ENCODE measurements at regions not wholly inside any gene's neighbourhood (a gene's known extent, or its start where the extent isn't known, plus 50 kb on each side); places are given as distances from the start of the nearest gene placed in this dataset.

DNA sequence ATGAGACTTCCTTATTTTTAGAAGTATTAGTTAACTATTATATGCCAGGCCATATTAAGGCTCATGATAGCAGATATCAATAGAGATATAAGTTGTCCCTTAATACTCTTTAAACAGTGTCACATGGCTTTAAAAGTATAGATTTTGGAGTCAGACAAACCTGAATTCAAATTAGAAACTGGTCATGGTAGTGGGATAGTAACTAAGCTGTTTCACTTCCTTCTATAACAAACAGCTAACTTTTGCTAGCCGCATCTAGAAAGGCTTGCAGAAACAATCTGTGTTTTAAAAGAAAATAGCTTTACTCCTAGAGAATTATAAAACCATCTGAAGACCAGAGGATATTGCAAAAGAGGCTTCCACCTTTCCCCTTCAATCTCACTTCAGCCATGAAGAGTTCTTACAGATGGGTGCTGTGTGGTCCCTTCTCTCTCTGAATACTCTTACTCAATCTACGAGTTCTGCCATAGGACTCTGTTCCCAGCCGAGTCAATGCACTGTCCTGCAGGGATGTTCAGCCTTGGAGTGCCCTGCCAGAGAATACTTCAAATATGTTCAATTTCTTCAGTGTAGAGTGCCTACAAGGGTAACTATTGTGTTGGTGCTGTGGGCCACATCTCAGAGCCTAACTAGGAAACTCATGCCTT is 810.2 kb downstream of the EFNA5 start:
- Histone ChIP-seq H4K20me1 (ENCODE audit: insufficient read depth, low read length) (no peaks in the 10 kb centered on the region), H2AFZ (ENCODE audit: low read depth, low read length) (peak overlapping the region; percentile 25), H3K4me2 (ENCODE audit: low read length) (peak overlapping the region; percentile 21; the same call in 1 of the 2 replicates), H3K27ac (ENCODE audit: low read length) (no peak overlapping the region), H3K9me3 (ENCODE audit: insufficient read depth, low read length) (no peaks in the 10 kb centered on the region), H3K36me3 (replicated peaks; ENCODE audit: low read depth, low read length) (no peaks in the 10 kb centered on the region), H3K9ac (ENCODE audit: low read length) (no peak overlapping the region), H3K4me1 (ENCODE audit: low read length) (peaks cover 7% of the 10 kb centered on the region), H3K79me2 (ENCODE audit: low read length) (no peaks in the 10 kb centered on the region), H3K4me3 (ENCODE audit: low read length) (no peak overlapping the region), H3K27me3 (ENCODE audit: low read depth, low read length) (no peaks in the 10 kb centered on the region)
- TF ChIP-seq, protein P1, sequence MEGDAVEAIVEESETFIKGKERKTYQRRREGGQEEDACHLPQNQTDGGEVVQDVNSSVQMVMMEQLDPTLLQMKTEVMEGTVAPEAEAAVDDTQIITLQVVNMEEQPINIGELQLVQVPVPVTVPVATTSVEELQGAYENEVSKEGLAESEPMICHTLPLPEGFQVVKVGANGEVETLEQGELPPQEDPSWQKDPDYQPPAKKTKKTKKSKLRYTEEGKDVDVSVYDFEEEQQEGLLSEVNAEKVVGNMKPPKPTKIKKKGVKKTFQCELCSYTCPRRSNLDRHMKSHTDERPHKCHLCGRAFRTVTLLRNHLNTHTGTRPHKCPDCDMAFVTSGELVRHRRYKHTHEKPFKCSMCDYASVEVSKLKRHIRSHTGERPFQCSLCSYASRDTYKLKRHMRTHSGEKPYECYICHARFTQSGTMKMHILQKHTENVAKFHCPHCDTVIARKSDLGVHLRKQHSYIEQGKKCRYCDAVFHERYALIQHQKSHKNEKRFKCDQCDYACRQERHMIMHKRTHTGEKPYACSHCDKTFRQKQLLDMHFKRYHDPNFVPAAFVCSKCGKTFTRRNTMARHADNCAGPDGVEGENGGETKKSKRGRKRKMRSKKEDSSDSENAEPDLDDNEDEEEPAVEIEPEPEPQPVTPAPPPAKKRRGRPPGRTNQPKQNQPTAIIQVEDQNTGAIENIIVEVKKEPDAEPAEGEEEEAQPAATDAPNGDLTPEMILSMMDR (IDR thresholded peaks at IDR 0.05; ENCODE audit: low read depth, low read length): no peak
- no peak for TF ChIP-seq EZH2phosphoT487 (IDR thresholded peaks at IDR 0.05; ENCODE audit: low read depth)

DNA sequence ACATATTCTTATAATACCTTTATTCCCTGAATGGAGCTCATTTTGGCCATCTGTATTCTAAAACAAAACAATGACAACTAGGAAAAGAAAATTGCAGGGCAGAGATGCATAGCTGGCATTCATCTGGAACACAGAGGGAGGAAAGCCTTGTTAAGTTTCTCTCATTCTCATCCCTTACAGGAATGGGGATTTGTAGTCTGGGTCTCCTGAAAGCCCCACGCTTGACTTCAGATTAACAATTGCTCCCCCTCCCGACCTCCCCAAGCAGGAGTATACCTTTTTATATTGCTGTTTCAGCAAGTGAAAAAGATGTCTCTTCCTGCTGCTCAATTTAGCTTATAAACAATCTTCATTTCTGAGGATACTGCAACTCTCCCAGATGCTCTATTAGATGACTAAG is 812.1 kb downstream of the EFNA5 start:
- no peaks in the 10 kb centered on the region for H3K27me3 ChIP-seq (ENCODE audit: low read depth, low read length)
- H3K4me1 ChIP-seq (ENCODE audit: low read length): peaks cover 7% of the 10 kb centered on the region
- no peaks in the 10 kb centered on the region for H4K20me1 ChIP-seq (ENCODE audit: insufficient read depth, low read length)
- no peaks in the 10 kb centered on the region for H3K9me3 ChIP-seq (ENCODE audit: insufficient read depth, low read length)
- H3K9ac ChIP-seq (ENCODE audit: low read length): no peak overlapping the region
- no peak overlapping the region for H3K4me2 ChIP-seq (ENCODE audit: low read length)
- no peaks in the 10 kb centered on the region for H3K79me2 ChIP-seq (ENCODE audit: low read length)
- no peak overlapping the region for H3K4me3 ChIP-seq (ENCODE audit: low read length)
- H3K27ac ChIP-seq (ENCODE audit: low read length): no peak overlapping the region
- no peak overlapping the region for H2AFZ ChIP-seq (ENCODE audit: low read depth, low read length)
- no peaks in the 10 kb centered on the region for H3K36me3 ChIP-seq (replicated peaks; ENCODE audit: low read depth, low read length)
- TF ChIP-seq, protein P1 (IDR thresholded peaks at IDR 0.05; ENCODE audit: low read depth, low read length): no peak
- TF ChIP-seq EZH2phosphoT487 (IDR thresholded peaks at IDR 0.05; ENCODE audit: low read depth): no peak

DNA sequence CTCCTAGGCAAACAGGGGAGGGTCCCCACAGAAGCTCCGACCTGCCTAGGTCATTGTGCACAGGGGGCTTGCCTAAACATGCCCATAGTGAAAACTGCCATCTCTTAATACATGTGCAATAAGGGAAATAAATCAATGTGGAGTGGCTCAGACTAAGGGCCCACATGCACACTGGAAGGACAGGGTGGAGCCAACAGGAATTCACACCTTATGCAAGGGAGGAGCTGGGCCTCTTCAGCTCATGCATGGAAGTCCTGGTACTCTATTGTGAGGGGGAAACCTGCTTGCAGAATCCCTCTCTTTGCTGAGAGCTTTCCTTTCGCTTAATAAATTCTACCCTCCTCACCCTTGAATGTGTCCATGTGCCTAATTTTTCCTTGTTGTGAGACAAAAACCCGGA is 815.8 kb downstream of the EFNA5 start:
- no peak overlapping the region for H3K4me2 ChIP-seq (ENCODE audit: low read length)
- no peaks in the 10 kb centered on the region for H3K27me3 ChIP-seq (ENCODE audit: low read depth, low read length)
- H3K9ac ChIP-seq (ENCODE audit: low read length): no peak overlapping the region
- no peaks in the 10 kb centered on the region for H3K4me1 ChIP-seq (ENCODE audit: low read length)
- H2AFZ ChIP-seq (ENCODE audit: low read depth, low read length): no peak overlapping the region
- H3K27ac ChIP-seq (ENCODE audit: low read length): no peak overlapping the region
- no peaks in the 10 kb centered on the region for H3K79me2 ChIP-seq (ENCODE audit: low read length)
- H3K9me3 ChIP-seq (ENCODE audit: insufficient read depth, low read length): no peaks in the 10 kb centered on the region
- H3K36me3 ChIP-seq (replicated peaks; ENCODE audit: low read depth, low read length): no peaks in the 10 kb centered on the region
- TF ChIP-seq, protein P1 (IDR thresholded peaks at IDR 0.05; ENCODE audit: low read depth, low read length): no peak
- TF ChIP-seq EZH2phosphoT487 (IDR thresholded peaks at IDR 0.05; ENCODE audit: low read depth): no peak
- no peak overlapping the region for H3K4me3 ChIP-seq (ENCODE audit: low read length)
- H4K20me1 ChIP-seq (ENCODE audit: insufficient read depth, low read length): no peaks in the 10 kb centered on the region

DNA sequence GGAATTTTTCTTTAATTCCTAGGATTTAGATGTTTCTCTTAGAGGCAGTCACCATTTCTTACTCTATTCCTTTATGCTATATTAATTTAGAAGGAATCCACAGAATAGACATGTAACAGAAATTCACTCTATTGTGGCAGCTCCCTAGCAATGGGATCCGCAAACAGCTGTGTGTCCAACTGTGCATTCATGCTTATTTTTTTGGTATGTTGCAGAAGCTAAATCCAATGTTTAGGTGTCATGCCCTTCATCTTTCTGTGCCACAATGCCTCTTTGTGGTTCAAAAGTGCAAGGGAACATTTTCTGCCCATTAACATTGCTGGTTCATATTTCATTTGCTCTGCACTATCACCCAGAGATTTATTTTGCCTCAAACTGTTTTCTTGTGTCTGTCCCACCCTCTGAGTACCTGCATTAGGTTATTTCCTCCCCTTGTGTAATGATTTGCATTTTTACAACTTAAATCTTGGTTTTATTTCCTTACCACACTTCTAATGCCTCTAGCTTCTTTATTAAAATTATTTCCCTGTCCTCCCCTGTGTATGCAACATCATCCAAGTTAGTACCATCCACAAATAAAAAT is 816.5 kb downstream of the EFNA5 start:
- no peaks in the 10 kb centered on the region for H3K79me2 ChIP-seq (ENCODE audit: low read length)
- no peaks in the 10 kb centered on the region for H3K9me3 ChIP-seq (ENCODE audit: insufficient read depth, low read length)
- no peak overlapping the region for H2AFZ ChIP-seq (ENCODE audit: low read depth, low read length)
- TF ChIP-seq, protein P1 (IDR thresholded peaks at IDR 0.05; ENCODE audit: low read depth, low read length): no peak
- no peak for TF ChIP-seq EZH2phosphoT487 (IDR thresholded peaks at IDR 0.05; ENCODE audit: low read depth)
- no peaks in the 10 kb centered on the region for H3K36me3 ChIP-seq (replicated peaks; ENCODE audit: low read depth, low read length)
- H3K4me2 ChIP-seq (ENCODE audit: low read length): no peak overlapping the region
- no peak overlapping the region for H3K27ac ChIP-seq (ENCODE audit: low read length)
- H4K20me1 ChIP-seq (ENCODE audit: insufficient read depth, low read length): no peaks in the 10 kb centered on the region
- no peaks in the 10 kb centered on the region for H3K27me3 ChIP-seq (ENCODE audit: low read depth, low read length)
- no peak overlapping the region for H3K4me3 ChIP-seq (ENCODE audit: low read length)
- no peaks in the 10 kb centered on the region for H3K4me1 ChIP-seq (ENCODE audit: low read length)
- no peak overlapping the region for H3K9ac ChIP-seq (ENCODE audit: low read length)
